NCI-H510A (cell line): ENCODE measurements at regions not wholly inside any gene's neighbourhood (a gene's known extent, or its start where the extent isn't known, plus 50 kb on each side); places are given as distances from the start of the nearest gene placed in this dataset.
"Not testable (repeated sequence)": the region's sequence is repeated elsewhere in the genome, so short reads cannot be mapped to it uniquely, and the experiment has no call there.

Experiments
- DNase-seq: peaks from one replicate; lab custom pipeline; 2025; lab: John Stamatoyannopoulos, UW

- DNase-seq: not testable (repeated sequence)
Measured at GRCh38 chr5:92302356-92302755, 919.2 kb upstream of the ARRDC3 start.

GRCh38 chr5:92283521-92283920, 900.4 kb upstream of the ARRDC3 start:
- no peak for DNase-seq

- DNase-seq: not testable (repeated sequence)
Measured at GRCh38 chr5:92271750-92272149, 888.6 kb upstream of the ARRDC3 start.

- no peak for DNase-seq
Measured at GRCh38 chr5:92268343-92268742, 885.2 kb upstream of the ARRDC3 start.

- no peak for DNase-seq
Measured at GRCh38 chr5:92267830-92268229, 884.7 kb upstream of the ARRDC3 start.

- DNase-seq: no peak
Measured at GRCh38 chr5:92265804-92266203, 882.7 kb upstream of the ARRDC3 start.

GRCh38 chr5:92255605-92256004, 872.5 kb upstream of the ARRDC3 start:
- not testable (repeated sequence) for DNase-seq

- DNase-seq: no peak
Measured at GRCh38 chr5:92248518-92248917, 865.4 kb upstream of the ARRDC3 start.

GRCh38 chr5:92242170-92242569, 859.1 kb upstream of the ARRDC3 start:
- DNase-seq: no peak

GRCh38 chr5:92237896-92238295, 854.8 kb upstream of the ARRDC3 start:
- DNase-seq: no peak

GRCh38 chr5:92222449-92222848, 839.3 kb upstream of the ARRDC3 start:
- DNase-seq: no peak

- not testable (repeated sequence) for DNase-seq
Measured at GRCh38 chr5:92216852-92217251, 833.7 kb upstream of the ARRDC3 start.

GRCh38 chr5:92215116-92215515, 832.0 kb upstream of the ARRDC3 start:
- no peak for DNase-seq

GRCh38 chr5:92208265-92208664, 825.1 kb upstream of the ARRDC3 start:
- DNase-seq: no peak

GRCh38 chr5:92207151-92207550, 824.0 kb upstream of the ARRDC3 start:
- no peak for DNase-seq

GRCh38 chr5:92206681-92207080, 823.6 kb upstream of the ARRDC3 start:
- DNase-seq: no peak

- DNase-seq: not testable (repeated sequence)
Measured at GRCh38 chr5:92199035-92199434, 815.9 kb upstream of the ARRDC3 start.

GRCh38 chr5:92181656-92182055, 798.5 kb upstream of the ARRDC3 start:
- no peak for DNase-seq

- DNase-seq: no peak
Measured at GRCh38 chr5:92180391-92180790, 797.3 kb upstream of the ARRDC3 start.

GRCh38 chr5:92179651-92180050, 796.5 kb upstream of the ARRDC3 start:
- no peak for DNase-seq

GRCh38 chr5:92177926-92178487, 794.9 kb upstream of the ARRDC3 start:
- DNase-seq: no peak

- DNase-seq: no peak
Measured at GRCh38 chr5:92163906-92164305, 780.8 kb upstream of the ARRDC3 start.

GRCh38 chr5:92147798-92148197, 764.7 kb upstream of the ARRDC3 start:
- no peak for DNase-seq

GRCh38 chr5:92147266-92147665, 764.1 kb upstream of the ARRDC3 start:
- no peak for DNase-seq

GRCh38 chr5:92145852-92146251, 762.7 kb upstream of the ARRDC3 start:
- no peak for DNase-seq
